NCI-H1417 treated with DMSO at 0.1 percent for 48 hours (cell line): ENCODE measurements at regions not wholly inside any gene's neighbourhood (a gene's known extent, or its start where the extent isn't known, plus 50 kb on each side); places are given as distances from the start of the nearest gene placed in this dataset.
"Not testable (repeated sequence)": the region's sequence is repeated elsewhere in the genome, so short reads cannot be mapped to it uniquely, and the experiment has no call there.

Experiments
- DNase-seq: peaks from one replicate; lab custom pipeline; 2025; lab: John Stamatoyannopoulos, UW

- DNase-seq = no peak
Observed at GRCh38 chr2:150702791-150703190, 215.3 kb upstream of the RND3 start.

GRCh38 chr2:150700666-150701580, 213.5 kb upstream of the RND3 start:
- no peak for DNase-seq

GRCh38 chr2:150699218-150699617, 211.8 kb upstream of the RND3 start:
- DNase-seq = no peak

DNA sequence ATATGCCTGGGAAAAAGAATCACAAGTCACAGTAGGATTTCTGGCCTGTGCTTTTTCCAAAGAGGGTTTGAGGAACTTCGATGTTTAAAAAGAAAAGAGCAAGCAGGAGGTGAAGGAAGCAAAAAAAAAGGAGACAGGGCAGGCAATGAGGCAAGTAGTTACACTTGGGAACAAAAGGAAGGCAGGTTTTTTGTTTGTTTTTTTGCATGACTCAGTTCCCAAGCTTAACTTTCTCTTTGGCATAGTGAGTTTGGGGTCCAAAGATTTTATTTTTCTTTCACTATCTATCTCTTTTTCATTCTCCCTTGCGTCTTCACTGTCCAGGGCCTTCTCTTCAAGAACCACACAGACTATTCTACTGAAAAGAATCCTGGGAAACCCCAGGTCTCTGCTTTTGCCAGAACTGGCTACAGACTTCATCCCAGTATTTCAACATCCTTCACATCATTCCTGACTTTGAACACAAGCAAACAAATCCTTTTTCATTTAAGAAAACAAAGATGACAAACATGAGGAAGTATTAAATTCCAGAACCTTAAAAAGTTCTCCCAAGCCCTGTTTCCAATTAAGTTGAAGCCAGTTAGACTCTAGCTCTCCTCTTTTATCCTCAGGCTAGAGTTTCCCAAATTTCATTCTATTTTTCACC, 210.7 kb upstream of the RND3 start:
- no peak for DNase-seq

GRCh38 chr2:150697596-150697995, 210.1 kb upstream of the RND3 start:
- DNase-seq = no peak

- DNase-seq = no peak
Observed at GRCh38 chr2:150695451-150696135, 208.1 kb upstream of the RND3 start.

DNA sequence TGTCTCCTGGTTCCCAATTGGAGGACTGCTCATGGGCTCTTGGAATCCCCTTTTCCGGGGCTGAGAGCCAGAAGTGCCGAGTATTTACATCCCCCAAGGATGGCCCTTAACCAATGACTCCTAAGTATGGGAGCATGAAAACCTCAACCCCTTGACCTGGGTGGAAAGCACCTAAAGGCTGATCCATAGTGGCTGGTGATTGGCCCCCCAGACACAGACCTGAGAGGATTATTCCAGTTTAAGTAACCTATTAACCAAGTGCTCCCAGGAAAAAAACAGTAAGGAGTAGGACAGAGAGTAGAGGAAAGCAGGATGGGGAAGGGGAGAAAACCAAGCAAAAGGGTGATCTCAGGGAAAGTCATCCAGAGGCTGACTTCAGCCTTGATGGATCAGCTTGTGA, 206.1 kb upstream of the RND3 start:
- no peak for DNase-seq

- no peak for DNase-seq
Observed at GRCh38 chr2:150690870-150691269, 203.4 kb upstream of the RND3 start.

GRCh38 chr2:150690261-150690660, 202.8 kb upstream of the RND3 start:
- no peak for DNase-seq

- no peak for DNase-seq
Observed at GRCh38 chr2:150689590-150689989, 202.1 kb upstream of the RND3 start.

GRCh38 chr2:150688016-150688415, 200.5 kb upstream of the RND3 start:
- DNase-seq = no peak

DNA sequence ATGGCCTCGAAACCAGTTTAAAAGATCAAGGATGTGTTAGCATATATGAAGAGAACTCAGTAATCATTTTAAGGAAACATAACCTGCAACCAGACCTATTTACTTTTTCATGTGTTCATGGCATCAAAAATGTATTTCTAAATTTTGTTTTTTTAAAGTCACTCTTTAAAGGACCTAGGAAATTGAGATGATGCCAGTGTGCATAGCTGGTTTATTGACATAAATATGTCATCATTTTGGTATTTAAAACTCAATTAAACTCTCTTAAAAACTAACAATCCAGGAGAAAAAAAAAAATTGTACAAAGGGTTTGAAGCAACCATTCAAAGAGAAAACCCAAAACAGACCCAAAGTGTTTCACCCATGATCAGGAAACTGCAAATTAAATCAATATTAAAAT, 198.9 kb upstream of the RND3 start:
- DNase-seq = no peak

DNA sequence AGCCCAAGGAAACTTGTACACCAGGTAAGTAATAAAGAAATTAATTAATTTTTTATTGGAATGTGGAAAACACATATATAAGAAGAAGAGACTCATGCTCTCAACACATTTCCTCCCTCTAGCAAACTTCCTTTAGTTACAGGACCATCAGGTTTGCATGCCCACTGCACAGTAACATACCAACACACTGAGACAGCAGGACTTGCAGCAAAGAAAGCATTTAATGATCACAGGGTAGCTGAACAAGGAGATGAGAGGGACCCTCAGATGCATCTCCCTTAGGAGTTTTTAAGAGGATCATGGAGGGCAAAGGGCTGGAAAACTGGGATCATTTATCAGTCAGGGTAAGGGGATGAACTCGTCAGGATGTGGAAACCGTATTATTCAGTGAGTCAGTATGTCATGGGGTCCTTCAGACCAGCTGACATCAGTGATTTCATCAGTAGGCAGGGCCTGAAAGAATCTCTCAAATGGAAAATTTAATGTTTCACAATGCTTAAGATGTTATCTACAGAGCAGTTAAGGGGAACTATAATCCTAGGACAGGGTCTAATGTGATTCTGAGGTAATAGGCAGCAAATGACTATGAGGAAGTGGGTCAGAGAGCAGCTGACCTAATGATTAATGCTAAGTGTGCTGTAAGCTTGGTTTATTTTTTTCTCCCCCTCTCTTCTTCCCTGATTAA, 193.8 kb upstream of the RND3 start:
- no peak for DNase-seq

DNA sequence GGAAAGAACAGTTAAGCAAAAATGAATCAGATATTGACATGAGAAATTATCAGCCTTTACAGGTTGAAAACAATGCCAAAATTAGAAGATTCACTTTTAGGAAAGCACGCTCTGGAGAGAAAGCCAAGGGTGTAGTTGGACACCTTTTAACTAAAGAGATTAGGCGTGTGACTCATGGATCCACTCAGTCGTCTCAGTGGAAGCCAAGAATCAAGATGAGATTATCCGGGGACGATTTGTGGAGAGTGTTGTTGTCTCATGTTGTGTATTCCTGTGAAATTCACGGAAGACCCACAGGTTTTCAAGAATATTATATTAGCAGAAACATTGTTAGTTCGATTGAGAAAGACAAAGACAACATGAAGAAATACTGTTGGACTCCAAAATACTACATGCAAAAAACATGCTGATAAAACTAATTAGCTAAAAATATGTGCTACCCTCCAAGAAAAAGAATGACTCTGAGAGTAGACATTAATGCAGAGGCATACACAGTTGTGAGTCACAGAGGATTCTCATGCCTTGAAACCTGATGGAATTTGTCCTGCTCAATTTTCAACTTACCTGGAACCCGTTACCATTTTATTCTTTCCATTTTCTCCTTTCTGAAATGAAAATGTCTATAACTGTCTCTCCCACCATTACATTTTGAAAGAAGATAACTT, 192.1 kb upstream of the RND3 start:
- DNase-seq = no peak

GRCh38 chr2:150677551-150677950, 190.1 kb upstream of the RND3 start:
- DNase-seq = no peak

DNA sequence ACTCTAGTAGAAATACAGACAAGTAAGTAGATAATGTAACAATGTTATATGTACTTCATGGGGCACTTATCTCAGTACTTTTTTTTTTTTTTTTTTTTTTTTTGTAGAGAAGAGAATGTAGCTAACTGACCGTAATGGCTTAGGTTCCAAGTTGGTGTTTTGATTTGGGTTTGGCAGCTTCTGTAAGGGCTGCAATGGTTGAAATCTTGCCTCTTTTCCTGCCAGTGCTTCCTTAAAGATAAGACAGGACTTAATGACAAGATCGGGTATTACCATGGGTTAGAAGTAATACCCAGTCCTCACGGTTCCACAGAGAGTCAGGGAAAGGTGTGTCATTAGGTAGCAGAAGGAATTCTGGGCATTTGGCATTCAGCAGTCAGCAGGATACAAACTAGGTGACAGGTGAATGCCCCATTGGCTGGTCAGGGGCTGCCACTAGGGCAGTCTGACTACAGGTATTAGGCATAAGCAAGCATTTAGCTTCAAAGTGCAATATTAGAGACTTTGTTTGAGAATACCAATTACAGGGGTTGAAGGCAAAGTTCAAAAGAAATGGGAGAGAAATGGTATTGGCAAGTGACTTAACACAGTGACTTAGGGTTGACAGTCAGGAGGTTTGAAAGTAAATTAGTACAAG, 189.4 kb upstream of the RND3 start:
- DNase-seq = no peak

DNA sequence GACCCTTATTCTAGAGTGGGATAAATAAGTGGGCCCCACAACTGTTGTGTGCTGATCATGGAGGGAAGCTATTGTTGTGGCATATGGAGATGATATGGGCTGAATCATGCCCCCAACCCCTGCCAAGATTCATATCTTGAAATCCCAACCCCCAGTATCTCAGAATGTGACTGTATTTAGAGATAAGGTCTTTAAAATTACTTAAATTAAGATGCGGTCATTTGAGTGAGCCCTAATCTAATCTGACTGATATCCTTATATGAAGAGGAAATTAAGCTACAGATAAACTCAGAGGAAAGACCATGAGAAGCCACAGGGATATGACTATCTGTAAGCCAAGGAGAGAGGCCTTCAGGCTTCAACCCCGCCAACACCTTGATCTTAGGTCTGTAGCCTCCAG, 188.3 kb upstream of the RND3 start:
- no peak for DNase-seq

DNA sequence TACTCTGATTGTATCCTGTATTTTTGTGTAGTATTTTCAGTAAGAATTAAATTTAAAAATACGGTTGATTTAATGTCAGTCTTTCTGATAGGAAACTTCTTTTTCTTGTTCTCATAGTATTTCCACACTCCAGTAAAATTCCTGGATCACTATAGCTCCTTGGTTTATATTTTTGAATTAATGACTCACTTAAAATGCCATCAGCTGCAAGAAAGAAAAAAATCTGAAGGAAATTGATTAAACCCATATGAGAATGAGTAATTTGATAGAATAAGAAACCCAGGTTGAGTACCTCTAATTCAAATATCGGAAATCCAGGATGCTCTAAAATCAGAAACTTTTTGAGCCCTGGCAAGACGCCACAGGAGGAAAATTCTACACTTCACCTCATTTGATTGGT, 186.8 kb upstream of the RND3 start:
- DNase-seq = no peak

DNA sequence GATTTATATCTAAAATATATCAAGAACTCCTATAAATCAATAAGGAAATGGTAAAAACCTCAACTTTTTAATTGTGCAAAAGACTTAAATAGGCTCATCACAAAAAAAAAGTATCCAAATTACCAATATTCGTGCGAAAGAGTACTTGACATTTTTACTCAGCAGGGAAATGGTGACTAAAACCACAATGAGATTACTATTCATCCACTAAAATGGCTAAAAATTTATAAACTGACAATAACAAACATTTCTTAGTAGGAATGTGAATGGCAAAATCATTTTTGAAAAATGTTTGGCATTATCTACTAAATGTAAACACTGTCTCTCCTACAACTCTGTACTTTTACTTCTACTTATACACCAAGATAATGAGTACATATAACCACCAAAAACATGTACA, 184.8 kb upstream of the RND3 start:
- DNase-seq = no peak

DNA sequence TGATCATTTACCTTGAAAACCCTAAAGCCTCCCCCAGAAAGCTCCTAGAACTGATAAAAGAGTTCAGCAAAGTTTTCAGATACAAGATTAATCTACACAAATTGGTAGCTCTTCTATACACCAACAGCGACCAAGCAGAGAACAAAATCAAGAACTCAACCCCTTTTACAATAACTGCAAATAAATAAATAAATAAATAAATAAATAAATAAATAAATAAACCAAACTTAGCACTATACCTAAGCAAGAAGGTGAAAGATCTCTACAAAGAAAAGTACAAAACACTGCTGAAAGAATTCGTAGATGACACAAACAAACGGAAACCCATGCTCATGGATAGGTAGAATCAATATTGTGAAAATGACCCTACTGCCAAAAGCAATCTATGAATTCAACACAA, 182.0 kb upstream of the RND3 start:
- no peak for DNase-seq

DNA sequence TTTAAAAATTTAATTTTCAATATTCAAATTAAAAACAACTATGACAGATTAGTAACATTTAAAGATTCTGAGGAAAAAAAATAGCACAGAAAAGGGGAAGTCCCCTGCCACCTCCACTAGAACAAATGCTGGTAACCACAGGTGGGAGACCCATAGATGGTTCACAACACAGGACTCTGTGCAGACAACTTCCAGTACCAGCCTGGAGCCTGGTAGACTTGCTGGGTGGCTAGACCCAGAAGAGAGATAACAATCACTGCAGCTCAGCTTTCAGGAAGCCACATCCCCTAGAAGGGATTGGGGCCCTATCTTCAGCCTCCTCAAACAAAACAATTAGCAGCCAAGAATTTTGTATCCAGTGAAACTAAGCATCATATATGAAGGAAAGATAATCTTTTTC, 179.6 kb upstream of the RND3 start:
- DNase-seq = not testable (repeated sequence)
